ENCODE measurements at regions not wholly inside any gene's neighbourhood (a gene's known extent, or its start where the extent isn't known, plus 50 kb on each side); places are given as distances from the start of the nearest gene placed in this dataset.
"Not testable (repeated sequence)": the region's sequence is repeated elsewhere in the genome, so short reads cannot be mapped to it uniquely, and the experiment has no call there.

DNA sequence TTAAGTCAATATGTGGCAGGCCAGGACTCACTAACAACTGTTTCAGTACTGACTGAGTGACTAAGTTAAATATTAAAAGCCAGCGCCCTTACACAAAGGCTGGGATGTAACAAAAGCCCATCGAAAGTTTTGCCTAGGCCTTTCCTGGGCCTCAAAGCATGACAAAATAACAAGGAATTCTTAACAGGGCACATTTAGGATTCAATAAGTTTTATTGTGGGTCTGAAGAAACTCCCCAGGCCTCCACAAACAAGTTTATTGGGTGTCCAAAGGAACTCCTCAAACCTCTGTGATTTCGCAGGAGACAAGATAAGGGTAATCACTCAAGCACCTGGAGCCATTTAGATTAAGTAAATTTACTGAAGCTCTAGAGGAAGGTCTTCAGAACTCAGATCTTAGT lies 130.7 kb upstream of the SGCG start:
- Histone ChIP-seq H3K4me1 (no peaks in the 10 kb centered on the region), H3K9me3 (no peaks in the 10 kb centered on the region), H3K27me3 (no peaks in the 10 kb centered on the region), H3K4me3 (no peak overlapping the region), H3K27ac (no peak overlapping the region), H3K36me3 (no peaks in the 10 kb centered on the region)
- DNase-seq: no peak
- TF ChIP-seq EP300 (IDR thresholded peaks at IDR 0.05) (no peak), CTCF (IDR thresholded peaks at IDR 0.05) (no peak), POLR2AphosphoS5 (IDR thresholded peaks at IDR 0.05) (no peak), POLR2A (IDR thresholded peaks at IDR 0.05) (no peak)
- WGBS, 2 donors: 53 to 61% methylated on average over 3 of the region's 3 CpGs
- intact Hi-C loops (cut with DNase I): no loop called here

DNA sequence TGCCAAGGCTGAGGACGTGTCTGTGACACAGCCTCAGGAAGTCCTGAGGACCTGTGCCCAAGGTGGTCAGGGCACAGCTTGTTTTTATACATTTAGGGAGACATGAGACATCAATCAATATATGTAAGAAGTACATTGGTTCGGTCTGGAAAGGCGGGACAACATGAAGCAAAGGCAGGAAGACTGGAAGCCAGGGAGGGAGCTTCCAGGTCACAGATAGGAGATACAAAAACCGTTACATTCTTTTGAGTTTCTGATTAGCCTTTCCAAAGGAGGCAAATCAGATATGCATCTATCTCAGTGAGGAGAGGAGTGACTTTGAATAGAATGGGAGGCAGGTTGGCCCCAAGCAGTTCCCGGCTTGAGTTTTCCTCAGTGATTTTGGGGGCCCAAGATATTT lies 127.1 kb upstream of the SGCG start:
- H3K36me3 ChIP-seq; H3K27me3 ChIP-seq; DNase-seq; H3K27ac ChIP-seq; H3K4me1 ChIP-seq; H3K4me3 ChIP-seq; H3K9me3 ChIP-seq; intact Hi-C loops (cut with DNase I): not testable (repeated sequence)
- 81 to 82% methylated on average over 5 of the region's 5 CpGs for WGBS, 2 donors

DNA sequence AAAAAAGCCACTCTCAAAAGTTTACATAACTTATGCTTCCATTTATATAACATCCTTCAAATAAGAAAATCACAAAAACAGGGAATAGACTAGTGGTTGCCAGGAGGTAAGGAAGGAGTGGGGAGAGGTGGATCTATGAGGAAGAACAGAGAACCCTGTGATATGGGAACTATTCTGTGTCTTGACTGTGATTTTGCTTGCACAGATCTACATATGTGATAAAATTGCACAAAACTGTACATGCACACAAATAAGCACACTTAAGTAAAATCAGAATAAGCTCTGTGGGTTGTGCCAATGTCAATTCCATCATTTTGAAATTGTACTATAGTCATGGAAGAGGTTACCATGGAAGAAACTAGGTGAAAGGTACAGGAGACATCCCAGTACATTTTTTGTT lies 121.6 kb upstream of the SGCG start:
- Histone ChIP-seq H3K36me3 (no peaks in the 10 kb centered on the region), H3K27me3 (no peaks in the 10 kb centered on the region), H3K4me1 (no peaks in the 10 kb centered on the region), H3K4me3 (no peak overlapping the region), H3K9me3 (no peaks in the 10 kb centered on the region), H3K27ac (no peak overlapping the region)
- TF ChIP-seq CTCF (IDR thresholded peaks at IDR 0.05): no peak
- no peak for TF ChIP-seq POLR2AphosphoS5 (IDR thresholded peaks at IDR 0.05)
- TF ChIP-seq EP300 (IDR thresholded peaks at IDR 0.05): no peak
- TF ChIP-seq POLR2A (IDR thresholded peaks at IDR 0.05): no peak
- DNase-seq: no peak
- intact Hi-C loops (cut with DNase I): no loop called here

GRCh38 chr13:23060959-23061358 lies 119.8 kb upstream of the SGCG start:
- Histone ChIP-seq H3K36me3 (no peaks in the 10 kb centered on the region), H3K4me1 (no peaks in the 10 kb centered on the region), H3K4me3 (no peak overlapping the region), H3K27ac (no peak overlapping the region), H3K9me3 (no peaks in the 10 kb centered on the region), H3K27me3 (no peaks in the 10 kb centered on the region)
- intact Hi-C loops (cut with DNase I): no loop called here
- DNase-seq: no peak
- WGBS, 2 donors: 91 to 93% methylated on average over 1 of the region's 1 CpG
- TF ChIP-seq POLR2AphosphoS5 (IDR thresholded peaks at IDR 0.05) (no peak), POLR2A (IDR thresholded peaks at IDR 0.05) (no peak), EP300 (IDR thresholded peaks at IDR 0.05) (no peak), CTCF (IDR thresholded peaks at IDR 0.05) (no peak)

- Histone ChIP-seq H3K4me3 (no peak overlapping the region), H3K36me3 (no peaks in the 10 kb centered on the region), H3K4me1 (no peaks in the 10 kb centered on the region), H3K27me3 (no peaks in the 10 kb centered on the region), H3K9me3 (no peaks in the 10 kb centered on the region), H3K27ac (no peak overlapping the region)
- no peak for TF ChIP-seq EP300 (IDR thresholded peaks at IDR 0.05)
- no peak for TF ChIP-seq CTCF (IDR thresholded peaks at IDR 0.05)
- no peak for TF ChIP-seq POLR2A (IDR thresholded peaks at IDR 0.05)
- TF ChIP-seq POLR2AphosphoS5 (IDR thresholded peaks at IDR 0.05): no peak
- 80 to 89% methylated on average over 5 of the region's 5 CpGs for WGBS, 2 donors
- intact Hi-C loops (cut with DNase I): no loop called here
- no peak for DNase-seq
Measured at GRCh38 chr13:23067129-23067528, 113.7 kb upstream of the SGCG start.
